KMS-11 (cell line): ENCODE measurements at regions not wholly inside any gene's neighbourhood (a gene's known extent, or its start where the extent isn't known, plus 50 kb on each side); places are given as distances from the start of the nearest gene placed in this dataset.
"Not testable (repeated sequence)": the region's sequence is repeated elsewhere in the genome, so short reads cannot be mapped to it uniquely, and the experiment has no call there.

Experiments
- H2AFZ ChIP-seq: fragments of 200-600 bp; sonication (generic); 2 replicates; pipeline ENCODE4 v1.6.1; 2016; ENCODE audit warnings: antibody characterized with exemption, mixed run types, low read depth
- H3K27ac ChIP-seq: fragments of 200-600 bp; sonication (generic); 2 replicates; pipeline ENCODE4 v1.6.1; 2016; ENCODE audit warnings: mild to moderate bottlenecking, mixed run types
- H3K27me3 ChIP-seq: fragments of 200-600 bp; sonication (generic); 2 replicates; pipeline ENCODE4 v1.6.1; 2017; ENCODE audit warnings: mild to moderate bottlenecking, low read depth, mixed run types, moderate library complexity; ENCODE audit not compliant: insufficient read depth
- H3K36me3 ChIP-seq: fragments of 200-600 bp; sonication (generic); 2 replicates; pipeline ENCODE4 v1.6.1; 2017; ENCODE audit warnings: mild to moderate bottlenecking, mixed run types; ENCODE audit not compliant: insufficient read depth
- H3K4me1 ChIP-seq: fragments of 200-600 bp; sonication (generic); 2 replicates; pipeline ENCODE4 v1.6.1; 2016; ENCODE audit warnings: mild to moderate bottlenecking, low read depth, mixed run types; ENCODE audit not compliant: poor library complexity, severe bottlenecking
- H3K4me2 ChIP-seq: fragments of 200-600 bp; sonication (generic); 2 replicates; pipeline ENCODE4 v1.7.0; 2016; ENCODE audit warnings: mild to moderate bottlenecking, mixed run types
- H3K4me3 ChIP-seq: fragments of 200-600 bp; sonication (generic); IDR thresholded peaks from 2 replicates; pipeline ENCODE4 v1.6.1; 2017; ENCODE audit warnings: low read depth, low read length, mixed read lengths; ENCODE audit not compliant: insufficient read depth
- H3K79me2 ChIP-seq: fragments of 200-600 bp; sonication (generic); 2 replicates; pipeline ENCODE4 v1.6.1; 2016; ENCODE audit warnings: low read depth, mixed run types; ENCODE audit not compliant: insufficient read depth
- H3K9ac ChIP-seq: fragments of 200-600 bp; sonication (generic); 2 replicates; pipeline ENCODE4 v1.6.1; 2016; ENCODE audit warnings: mild to moderate bottlenecking, mixed run types
- H4K20me1 ChIP-seq: fragments of 200-600 bp; sonication (generic); 2 replicates; pipeline ENCODE4 v1.6.1; 2016; ENCODE audit warnings: mild to moderate bottlenecking, mixed run types; ENCODE audit not compliant: insufficient read depth
- TF ChIP-seq, protein P1 (sequence below): fragments of 200-600 bp; sonication (generic); conservative IDR thresholded peaks from 2 replicates; pipeline ENCODE4 v1.6.1; 2017; ENCODE audit warnings: low read depth, mild to moderate bottlenecking, antibody characterized with exemption, low read length, moderate library complexity, mixed read lengths

DNA sequence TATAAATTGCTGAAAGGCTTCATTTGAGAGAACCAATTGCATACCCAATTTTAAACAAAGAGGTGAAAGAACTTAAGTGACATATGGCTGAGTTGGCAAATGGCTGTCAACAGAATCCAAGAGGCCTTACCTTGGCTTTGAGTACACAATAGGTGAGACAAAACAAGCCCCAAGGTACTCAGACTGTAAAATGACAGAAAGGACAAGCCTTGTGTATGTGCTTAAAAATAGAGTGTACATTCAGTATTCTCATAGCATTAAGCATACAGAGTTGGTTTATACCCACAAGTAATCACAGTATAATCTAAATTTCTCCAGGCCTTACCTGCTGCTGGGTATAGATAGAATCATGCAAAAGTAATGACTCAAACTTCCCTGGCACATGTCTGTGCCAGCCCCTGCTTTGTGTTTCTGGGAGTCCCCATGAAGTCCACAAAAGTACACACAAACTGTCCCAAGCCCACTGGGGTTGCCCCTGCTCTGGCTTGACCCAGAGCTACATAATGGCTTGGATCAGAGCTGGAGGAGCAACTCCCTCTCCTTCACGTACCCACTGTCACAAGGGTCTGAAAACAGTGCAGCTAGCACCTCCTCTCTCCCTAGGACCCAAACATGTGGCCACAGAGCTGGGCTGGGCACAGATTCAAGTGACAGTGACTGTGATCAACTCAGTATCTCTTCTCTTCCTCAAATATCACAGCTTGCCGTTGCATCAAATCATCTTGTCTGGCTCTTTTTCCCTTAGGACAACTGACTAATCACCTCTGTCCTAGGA is 250.8 kb downstream of the ENC1 start:
- TF ChIP-seq, protein P1, sequence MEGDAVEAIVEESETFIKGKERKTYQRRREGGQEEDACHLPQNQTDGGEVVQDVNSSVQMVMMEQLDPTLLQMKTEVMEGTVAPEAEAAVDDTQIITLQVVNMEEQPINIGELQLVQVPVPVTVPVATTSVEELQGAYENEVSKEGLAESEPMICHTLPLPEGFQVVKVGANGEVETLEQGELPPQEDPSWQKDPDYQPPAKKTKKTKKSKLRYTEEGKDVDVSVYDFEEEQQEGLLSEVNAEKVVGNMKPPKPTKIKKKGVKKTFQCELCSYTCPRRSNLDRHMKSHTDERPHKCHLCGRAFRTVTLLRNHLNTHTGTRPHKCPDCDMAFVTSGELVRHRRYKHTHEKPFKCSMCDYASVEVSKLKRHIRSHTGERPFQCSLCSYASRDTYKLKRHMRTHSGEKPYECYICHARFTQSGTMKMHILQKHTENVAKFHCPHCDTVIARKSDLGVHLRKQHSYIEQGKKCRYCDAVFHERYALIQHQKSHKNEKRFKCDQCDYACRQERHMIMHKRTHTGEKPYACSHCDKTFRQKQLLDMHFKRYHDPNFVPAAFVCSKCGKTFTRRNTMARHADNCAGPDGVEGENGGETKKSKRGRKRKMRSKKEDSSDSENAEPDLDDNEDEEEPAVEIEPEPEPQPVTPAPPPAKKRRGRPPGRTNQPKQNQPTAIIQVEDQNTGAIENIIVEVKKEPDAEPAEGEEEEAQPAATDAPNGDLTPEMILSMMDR = no peak
- Histone ChIP-seq H3K27ac (no peak overlapping the region), H3K4me2 (no peak overlapping the region), H3K4me1 (peaks cover 38% of the 10 kb centered on the region), H3K9ac (no peak overlapping the region), H3K79me2 (no peaks in the 10 kb centered on the region), H3K4me3 (no peak overlapping the region), H2AFZ (no peak overlapping the region), H3K27me3 (no peaks in the 10 kb centered on the region), H3K36me3 (no peaks in the 10 kb centered on the region), H4K20me1 (no peaks in the 10 kb centered on the region)

DNA sequence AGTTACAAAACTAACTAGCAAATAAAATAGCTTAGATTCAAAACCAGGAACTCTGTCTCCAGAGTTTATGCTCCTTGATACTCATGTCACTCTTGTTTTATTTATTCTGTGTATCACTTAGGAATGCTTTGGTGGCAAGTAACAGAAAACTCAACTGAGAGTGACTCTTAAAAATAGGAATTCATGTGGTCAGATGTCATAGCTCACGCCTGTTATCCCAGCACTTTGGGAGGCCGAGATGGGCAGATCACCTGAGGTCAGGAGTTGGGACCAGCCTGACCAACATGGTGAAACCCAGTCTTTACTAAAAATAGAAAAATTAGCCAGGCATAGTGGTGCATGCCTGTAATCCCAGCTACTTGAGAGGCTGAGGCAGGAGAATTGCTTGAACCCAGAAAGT is 252.1 kb downstream of the ENC1 start:
- not testable (repeated sequence) for H3K9ac ChIP-seq, H3K27me3 ChIP-seq, H2AFZ ChIP-seq, H3K27ac ChIP-seq, H3K79me2 ChIP-seq, H3K36me3 ChIP-seq, H3K4me2 ChIP-seq, H3K4me3 ChIP-seq, H4K20me1 ChIP-seq
- H3K4me1 ChIP-seq = peaks cover 29% of the 10 kb centered on the region

GRCh38 chr5:74386571-74387334 is 253.8 kb downstream of the ENC1 start:
- TF ChIP-seq, protein P1 = no peak
- Histone ChIP-seq H3K27me3 (no peaks in the 10 kb centered on the region), H3K4me2 (no peak overlapping the region), H4K20me1 (no peaks in the 10 kb centered on the region), H3K27ac (no peak overlapping the region), H3K9ac (no peak overlapping the region), H3K4me1 (peaks cover 24% of the 10 kb centered on the region), H3K36me3 (no peaks in the 10 kb centered on the region), H2AFZ (no peak overlapping the region), H3K79me2 (no peaks in the 10 kb centered on the region), H3K4me3 (no peak overlapping the region)

DNA sequence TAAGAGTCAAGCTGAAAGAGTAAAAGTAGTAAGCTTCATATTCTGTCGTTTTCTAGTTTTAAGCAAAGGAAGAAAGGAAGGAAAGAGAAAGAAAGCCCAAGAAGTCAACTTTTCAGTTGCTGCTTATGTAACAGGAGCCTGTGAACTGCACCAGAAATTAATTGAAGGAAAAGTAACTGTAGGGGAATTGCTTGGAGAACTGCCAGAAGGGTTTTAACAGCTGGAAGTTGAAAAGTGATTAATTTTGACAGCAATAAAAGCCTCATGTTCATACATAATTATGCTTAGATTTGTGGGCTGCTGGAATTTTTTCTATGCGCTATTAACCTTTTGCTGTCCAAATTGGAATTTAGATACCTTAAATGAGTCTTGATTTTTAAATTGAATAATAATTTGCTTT is 255.7 kb downstream of the ENC1 start:
- Histone ChIP-seq H4K20me1 (no peaks in the 10 kb centered on the region), H3K9ac (no peak overlapping the region), H3K79me2 (no peaks in the 10 kb centered on the region), H3K27me3 (no peaks in the 10 kb centered on the region), H3K4me1 (peaks cover 14% of the 10 kb centered on the region), H3K4me2 (no peak overlapping the region), H3K36me3 (no peaks in the 10 kb centered on the region), H3K27ac (no peak overlapping the region), H2AFZ (no peak overlapping the region), H3K4me3 (no peak overlapping the region)
- TF ChIP-seq, protein P1 = no peak
